ENCODE measurements at regions not wholly inside any gene's neighbourhood (a gene's known extent, or its start where the extent isn't known, plus 50 kb on each side); places are given as distances from the start of the nearest gene placed in this dataset.

- POLR2A ChIA-PET (ENCODE audit: low non-redundant PET): no interaction called here
- CTCF ChIA-PET: no interaction called here
- intact Hi-C loops (cut with micrococcal nuclease; ENCODE audit: unreplicated experiment): no loop called here
- no peak for TF ChIP-seq CTCF (conservative IDR thresholded peaks at IDR 0.05; ENCODE audit: low read depth, low read length)
- TF ChIP-seq EZH2 (IDR thresholded peaks at IDR 0.05; ENCODE audit: borderline replicate concordance, low read depth, low read length, poor library complexity, severe bottlenecking): no peak
- Histone ChIP-seq H3K4me3 (ENCODE audit: low read depth, low read length, poor library complexity, severe bottlenecking) (no peak overlapping the region), H3K4me1 (ENCODE audit: insufficient read depth, low read length, poor library complexity, severe bottlenecking) (no peaks in the 10 kb centered on the region), H3K27me3 (replicated peaks; ENCODE audit: insufficient read depth, low read depth, low read length, poor library complexity) (peaks cover 20% of the 10 kb centered on the region), H3K9me3 (ENCODE audit: low read depth, low read length, poor library complexity, severe bottlenecking) (no peaks in the 10 kb centered on the region), H3K27ac (ENCODE audit: low read depth, low read length, poor library complexity, severe bottlenecking) (no peak overlapping the region), H3K36me3 (ENCODE audit: insufficient read depth, low read length, poor library complexity, severe bottlenecking) (no peaks in the 10 kb centered on the region)
- BruUV-seq (replicated peaks): no TSS peak
- DNase-seq (ENCODE audit: low spot score): no peak
These were observed 67.8 kb downstream of the TTC32 start for GRCh38 chr2:19833978-19834377.

- Histone ChIP-seq H3K4me3 (ENCODE audit: low read depth, low read length, poor library complexity, severe bottlenecking) (no peak overlapping the region), H3K9me3 (ENCODE audit: low read depth, low read length, poor library complexity, severe bottlenecking) (no peaks in the 10 kb centered on the region), H3K27ac (ENCODE audit: low read depth, low read length, poor library complexity, severe bottlenecking) (no peak overlapping the region), H3K27me3 (replicated peaks; ENCODE audit: insufficient read depth, low read depth, low read length, poor library complexity) (peaks cover 30% of the 10 kb centered on the region), H3K36me3 (ENCODE audit: insufficient read depth, low read length, poor library complexity, severe bottlenecking) (no peaks in the 10 kb centered on the region), H3K4me1 (ENCODE audit: insufficient read depth, low read length, poor library complexity, severe bottlenecking) (no peaks in the 10 kb centered on the region)
- ChIA-PET POLR2A (ENCODE audit: low non-redundant PET) (no interaction called here), CTCF (interaction anchor here (0.7 kb wide), 1 partner anchor 60 kb away, joined by 4 read pairs; no protein-coding TSS in a partner anchor)
- TF ChIP-seq EZH2 (IDR thresholded peaks at IDR 0.05; ENCODE audit: borderline replicate concordance, low read depth, low read length, poor library complexity, severe bottlenecking) (no peak), CTCF (conservative IDR thresholded peaks at IDR 0.05; ENCODE audit: low read depth, low read length) (no peak)
- intact Hi-C loops (cut with micrococcal nuclease; ENCODE audit: unreplicated experiment): no loop called here
- no TSS peak for BruUV-seq (replicated peaks)
- no peak for DNase-seq (ENCODE audit: low spot score)
These were observed 72.1 kb downstream of the TTC32 start for GRCh38 chr2:19829672-19830071.

- Histone ChIP-seq H3K9me3 (ENCODE audit: low read depth, low read length, poor library complexity, severe bottlenecking) (no peaks in the 10 kb centered on the region), H3K27ac (ENCODE audit: low read depth, low read length, poor library complexity, severe bottlenecking) (no peak overlapping the region), H3K4me1 (ENCODE audit: insufficient read depth, low read length, poor library complexity, severe bottlenecking) (no peaks in the 10 kb centered on the region), H3K4me3 (ENCODE audit: low read depth, low read length, poor library complexity, severe bottlenecking) (no peak overlapping the region), H3K27me3 (replicated peaks; ENCODE audit: insufficient read depth, low read depth, low read length, poor library complexity) (peaks cover 40% of the 10 kb centered on the region), H3K36me3 (ENCODE audit: insufficient read depth, low read length, poor library complexity, severe bottlenecking) (no peaks in the 10 kb centered on the region)
- ChIA-PET CTCF (no interaction called here), POLR2A (ENCODE audit: low non-redundant PET) (interaction anchor here (0.6 to 0.7 kb wide), 2 partner anchors 70 to 814 kb away, joined by 5 to 10 read pairs; no protein-coding TSS in a partner anchor)
- no TSS peak for BruUV-seq (replicated peaks)
- intact Hi-C loops (cut with micrococcal nuclease; ENCODE audit: unreplicated experiment): no loop called here
- no peak for DNase-seq (ENCODE audit: low spot score)
- TF ChIP-seq EZH2 (IDR thresholded peaks at IDR 0.05; ENCODE audit: borderline replicate concordance, low read depth, low read length, poor library complexity, severe bottlenecking) (no peak), CTCF (conservative IDR thresholded peaks at IDR 0.05; ENCODE audit: low read depth, low read length) (no peak)
These were observed 74.9 kb downstream of the TTC32 start for GRCh38 chr2:19826874-19827273.
